ENCODE measurements at regions not wholly inside any gene's neighbourhood (a gene's known extent, or its start where the extent isn't known, plus 50 kb on each side); places are given as distances from the start of the nearest gene placed in this dataset.

GRCh38 chr3:76610150-76610549 lies 429.7 kb upstream of the ROBO2 start:
- Mint-ChIP-seq H3K4me3 (ENCODE audit: unreplicated experiment) (no peak overlapping the region), H3K27ac (ENCODE audit: unreplicated experiment) (no peak overlapping the region), H3K27me3 (ENCODE audit: insufficient read depth, unreplicated experiment) (no peaks in the 10 kb centered on the region), H3K4me1 (ENCODE audit: low read depth, unreplicated experiment) (no peaks in the 10 kb centered on the region), H3K9me3 (ENCODE audit: unreplicated experiment) (no peaks in the 10 kb centered on the region), H3K36me3 (ENCODE audit: insufficient read depth, unreplicated experiment) (no peaks in the 10 kb centered on the region)
- ChIA-PET POLR2A (no interaction called here), CTCF (no interaction called here)
- no peaks in the 10 kb centered on the region for H3K4me1 ChIP-seq
- no peaks in the 10 kb centered on the region for H3K9me3 ChIP-seq
- no peak for TF ChIP-seq CTCF (IDR thresholded peaks at IDR 0.05; ENCODE audit: insufficient read depth in 1 of 2, low read depth in 1 of 2, low read length in 1 of 2, severe bottlenecking in 1 of 2, unreplicated experiment in 1 of 2)
- H3K36me3 ChIP-seq (ENCODE audit: control insufficient read depth, insufficient read depth, low read length) = no peaks in the 10 kb centered on the region
- no TSS peak for BruUV-seq (replicated peaks)
- H3K27me3 ChIP-seq (replicated peaks; ENCODE audit: control insufficient read depth, insufficient read depth, low read length) = no peaks in the 10 kb centered on the region
- H3K4me3 ChIP-seq (ENCODE audit: low read depth, low read length) = no peak overlapping the region
- DNase-seq = no peak
- intact Hi-C loops (cut with micrococcal nuclease; ENCODE audit: unreplicated experiment) = no loop called here

- Histone ChIP-seq H3K27me3 (replicated peaks; ENCODE audit: control insufficient read depth, insufficient read depth, low read length) (no peaks in the 10 kb centered on the region), H3K4me1 (no peaks in the 10 kb centered on the region), H3K36me3 (ENCODE audit: control insufficient read depth, insufficient read depth, low read length) (no peaks in the 10 kb centered on the region), H3K4me3 (ENCODE audit: low read depth, low read length) (no peak overlapping the region), H3K9me3 (no peaks in the 10 kb centered on the region)
- intact Hi-C loops (cut with micrococcal nuclease; ENCODE audit: unreplicated experiment) = no loop called here
- Mint-ChIP-seq H3K36me3 (ENCODE audit: insufficient read depth, unreplicated experiment) (no peaks in the 10 kb centered on the region), H3K9me3 (ENCODE audit: unreplicated experiment) (no peaks in the 10 kb centered on the region), H3K4me3 (ENCODE audit: unreplicated experiment) (no peak overlapping the region), H3K27me3 (ENCODE audit: insufficient read depth, unreplicated experiment) (no peaks in the 10 kb centered on the region), H3K27ac (ENCODE audit: unreplicated experiment) (no peak overlapping the region), H3K4me1 (ENCODE audit: low read depth, unreplicated experiment) (no peaks in the 10 kb centered on the region)
- BruUV-seq (replicated peaks) = no TSS peak
- POLR2A ChIA-PET = no interaction called here
- CTCF ChIA-PET = no interaction called here
- TF ChIP-seq CTCF (IDR thresholded peaks at IDR 0.05; ENCODE audit: insufficient read depth in 1 of 2, low read depth in 1 of 2, low read length in 1 of 2, severe bottlenecking in 1 of 2, unreplicated experiment in 1 of 2) = no peak
- DNase-seq = no peak
Observed at GRCh38 chr3:76615719-76616118, 424.2 kb upstream of the ROBO2 start.

GRCh38 chr3:76624164-76624563 lies 415.7 kb upstream of the ROBO2 start:
- Histone ChIP-seq H3K36me3 (ENCODE audit: control insufficient read depth, insufficient read depth, low read length) (no peaks in the 10 kb centered on the region), H3K4me1 (no peaks in the 10 kb centered on the region), H3K9me3 (no peaks in the 10 kb centered on the region), H3K4me3 (ENCODE audit: low read depth, low read length) (no peak overlapping the region), H3K27me3 (replicated peaks; ENCODE audit: control insufficient read depth, insufficient read depth, low read length) (no peaks in the 10 kb centered on the region)
- Mint-ChIP-seq H3K4me3 (ENCODE audit: unreplicated experiment) (no peak overlapping the region), H3K27ac (ENCODE audit: unreplicated experiment) (no peak overlapping the region), H3K27me3 (ENCODE audit: insufficient read depth, unreplicated experiment) (no peaks in the 10 kb centered on the region), H3K4me1 (ENCODE audit: low read depth, unreplicated experiment) (no peaks in the 10 kb centered on the region), H3K36me3 (ENCODE audit: insufficient read depth, unreplicated experiment) (no peaks in the 10 kb centered on the region), H3K9me3 (ENCODE audit: unreplicated experiment) (no peaks in the 10 kb centered on the region)
- intact Hi-C loops (cut with micrococcal nuclease; ENCODE audit: unreplicated experiment) = no loop called here
- TF ChIP-seq CTCF (IDR thresholded peaks at IDR 0.05; ENCODE audit: insufficient read depth in 1 of 2, low read depth in 1 of 2, low read length in 1 of 2, severe bottlenecking in 1 of 2, unreplicated experiment in 1 of 2) = no peak
- ChIA-PET POLR2A (no interaction called here), CTCF (no interaction called here)
- DNase-seq = no peak
- no TSS peak for BruUV-seq (replicated peaks)

Data from Caco-2 (cell line).